HG03139 (cell line): ENCODE measurements at regions not wholly inside any gene's neighbourhood (a gene's known extent, or its start where the extent isn't known, plus 50 kb on each side); places are given as distances from the start of the nearest gene placed in this dataset.
"Not testable (repeated sequence)": the region's sequence is repeated elsewhere in the genome, so short reads cannot be mapped to it uniquely, and the experiment has no call there.

ENCODE experiments used
- ATAC-seq: cut with Tn5 transposase; IDR thresholded peaks from one replicate; pipeline ENCODE4 v1.9.1; 2021; ENCODE audit not compliant: unreplicated experiment

DNA sequence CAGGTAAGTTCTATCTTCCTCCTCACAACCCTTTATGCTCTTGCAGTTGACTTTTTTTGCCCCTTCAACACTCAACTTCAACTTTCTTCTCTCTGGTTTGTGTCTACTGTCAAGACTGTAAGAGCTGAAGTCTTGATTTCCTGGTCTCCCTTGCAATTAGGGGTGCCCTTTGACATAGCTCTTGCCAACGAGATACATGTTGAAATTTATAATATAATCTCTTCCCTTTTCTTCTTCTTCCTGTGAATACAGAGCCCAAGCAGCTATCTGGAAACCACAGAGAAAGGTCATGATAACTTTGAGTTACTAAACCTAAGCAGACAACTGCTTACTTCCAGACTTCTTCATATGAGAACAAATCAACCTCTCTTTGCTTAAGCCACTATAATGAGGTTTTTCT, 163.5 kb downstream of the MC4R start:
- no peak for ATAC-seq

DNA sequence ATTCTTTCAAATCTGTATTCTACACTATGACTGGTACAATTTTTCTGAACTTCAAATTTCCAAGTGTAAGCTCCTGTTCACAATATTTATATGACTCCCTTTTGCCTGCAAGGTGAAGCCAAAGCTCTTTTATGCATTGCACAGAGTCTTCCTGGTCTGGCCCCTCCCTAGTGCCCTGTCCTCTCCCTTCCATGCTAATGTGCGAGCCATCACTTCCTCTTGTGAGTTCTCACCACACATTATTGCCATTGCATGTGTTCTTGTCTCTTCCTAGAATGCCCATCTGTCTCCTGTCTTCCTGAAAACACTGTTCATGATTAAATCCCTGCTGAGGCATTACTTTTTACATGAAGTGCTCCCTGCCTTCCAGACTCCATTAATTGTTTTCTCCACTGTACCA, 169.9 kb downstream of the MC4R start:
- ATAC-seq = no peak

DNA sequence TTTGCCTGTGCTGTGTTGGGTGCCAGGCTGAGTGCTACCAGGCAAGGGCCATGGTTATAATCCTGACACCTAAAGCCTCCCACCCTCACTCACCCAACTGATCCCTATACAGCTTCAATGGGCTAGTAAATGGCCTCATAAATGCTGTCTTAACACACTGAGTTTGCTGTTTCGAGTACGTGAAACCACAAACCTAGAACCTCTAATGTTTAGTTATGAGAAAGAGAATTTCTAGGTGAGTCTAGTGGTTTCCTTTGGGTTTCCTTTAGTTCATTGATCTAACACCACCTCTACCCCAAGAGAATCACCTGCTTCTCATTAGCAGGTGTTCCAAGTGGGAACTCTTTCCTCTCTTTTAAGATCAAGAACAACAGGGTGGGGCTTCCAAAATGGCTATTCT, 172.0 kb downstream of the MC4R start:
- no peak for ATAC-seq

DNA sequence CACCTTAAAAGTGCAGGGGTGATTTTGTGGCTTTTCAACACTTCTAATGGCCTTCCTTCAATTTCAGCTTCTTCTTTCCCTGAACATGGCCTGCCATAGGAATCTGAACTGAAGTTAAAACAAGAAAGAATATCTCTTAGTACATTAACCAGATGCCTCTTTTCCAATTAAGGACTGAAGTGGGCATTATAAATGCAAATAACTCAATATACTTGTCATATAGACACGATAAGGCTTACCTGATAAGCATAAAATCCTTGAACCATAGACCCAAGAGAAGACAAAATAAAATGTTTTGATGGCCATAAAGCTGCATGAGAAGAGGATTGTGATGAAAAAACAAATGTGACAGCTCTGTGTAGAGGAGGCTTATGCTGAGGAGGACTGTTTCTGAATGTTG, 173.1 kb downstream of the MC4R start:
- no peak for ATAC-seq

DNA sequence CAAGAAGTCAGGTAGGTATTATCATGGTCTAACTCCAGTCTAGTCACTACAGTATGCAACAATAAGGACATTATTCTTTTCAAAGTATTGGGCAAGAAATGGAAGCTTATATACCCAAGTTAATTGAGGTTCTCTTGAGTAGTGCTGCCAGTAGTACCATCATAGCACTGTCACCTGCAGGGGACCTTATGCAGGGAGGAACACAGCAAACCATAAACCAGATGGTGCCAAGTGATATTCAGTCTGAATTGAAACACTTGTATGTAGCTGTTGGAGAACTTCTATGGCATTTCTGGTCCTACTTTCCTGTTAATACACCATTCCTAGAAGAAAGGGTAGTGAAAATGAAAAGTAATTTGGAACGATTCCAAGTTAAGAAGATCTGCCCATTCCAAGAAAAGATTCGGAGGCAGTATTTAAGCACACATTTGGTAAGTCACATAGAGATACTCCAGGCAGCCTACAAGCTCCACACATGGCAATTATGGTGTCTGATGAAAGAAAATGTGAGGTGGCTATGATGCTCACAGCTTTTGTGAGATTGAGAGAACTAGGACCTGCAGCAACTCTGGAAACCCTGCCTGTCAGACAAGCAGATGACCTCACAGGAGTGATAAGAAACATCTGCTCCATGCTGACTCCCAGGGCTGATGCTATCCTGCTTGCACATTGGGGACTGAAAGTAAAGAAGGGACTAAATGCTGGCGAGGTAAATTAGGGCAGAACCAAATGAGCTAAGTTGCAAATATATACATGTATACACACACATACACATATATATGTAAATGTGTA, 174.7 kb downstream of the MC4R start:
- no peak for ATAC-seq

DNA sequence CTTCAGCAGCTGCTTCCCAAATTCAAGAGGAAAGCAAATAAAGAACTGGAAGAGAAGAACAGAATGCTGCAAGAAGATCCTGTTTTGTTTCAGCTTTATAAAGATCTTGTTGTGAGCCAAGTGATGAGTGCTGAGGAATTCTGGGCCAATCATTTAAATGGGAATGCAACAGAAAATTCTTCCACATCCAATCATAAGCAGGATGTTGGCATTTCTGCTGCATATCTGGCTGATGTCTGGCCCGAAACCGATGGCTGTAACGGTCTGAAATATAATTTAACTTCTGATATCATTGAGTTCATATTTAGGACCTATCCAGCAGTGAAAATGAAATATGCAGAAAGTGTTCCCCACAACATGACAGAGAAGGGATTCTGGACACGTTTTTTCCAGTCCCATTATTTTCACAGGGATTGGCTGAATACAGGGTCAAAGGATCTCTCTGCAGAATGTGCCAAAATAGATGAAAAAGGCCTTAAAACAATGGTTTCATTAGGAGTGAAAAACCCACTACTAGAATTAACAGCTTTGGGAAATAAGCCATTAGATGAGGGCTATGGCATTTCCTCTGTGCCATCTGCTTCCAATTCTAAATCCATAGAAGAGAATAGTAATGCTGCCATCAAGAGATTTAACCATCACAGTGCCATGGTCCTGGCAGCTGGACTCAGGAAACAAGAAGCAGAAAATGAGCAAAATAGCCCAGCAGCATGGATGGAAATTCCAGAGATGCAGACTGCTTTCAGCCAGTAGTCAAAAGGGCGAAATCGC, 175.6 kb downstream of the MC4R start:
- ATAC-seq = no peak

DNA sequence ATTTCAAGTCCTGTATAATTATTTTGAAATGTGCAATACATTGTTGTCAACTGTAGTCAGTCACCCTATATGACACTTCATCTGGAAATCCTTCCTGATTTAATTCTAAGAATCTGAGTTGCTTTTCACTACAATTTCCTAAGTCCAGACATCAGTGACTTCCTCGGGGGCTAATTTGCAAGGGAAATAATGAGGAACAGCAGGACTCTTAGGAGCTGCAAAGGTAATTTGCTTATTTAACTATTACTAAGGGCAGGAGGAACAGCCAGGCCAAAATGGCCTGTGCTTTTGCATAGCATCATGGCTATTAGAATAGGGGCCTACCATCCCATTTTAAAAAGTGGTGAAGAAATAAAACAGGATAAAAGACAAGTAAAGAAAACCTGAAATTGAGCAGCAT, 178.8 kb downstream of the MC4R start:
- no peak for ATAC-seq

DNA sequence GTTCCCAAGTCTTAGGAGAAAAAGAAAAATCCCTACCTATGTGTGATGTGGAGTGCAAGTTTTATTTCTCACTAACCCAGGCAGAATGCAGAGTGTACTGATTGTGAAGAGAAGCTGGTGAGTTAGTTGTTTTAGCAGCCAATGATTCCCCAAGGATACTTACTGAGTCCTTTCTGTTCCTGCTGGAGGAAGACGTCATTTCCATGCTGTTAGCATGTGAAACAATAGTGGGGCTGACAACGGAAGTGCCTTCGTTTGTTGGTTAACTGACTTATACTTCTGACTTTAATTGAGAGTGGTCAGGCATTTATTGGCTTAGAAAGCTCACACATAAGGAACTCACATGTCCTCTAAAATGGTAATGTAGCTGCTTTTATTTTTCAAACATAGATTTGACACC, 180.6 kb downstream of the MC4R start:
- no peak for ATAC-seq

DNA sequence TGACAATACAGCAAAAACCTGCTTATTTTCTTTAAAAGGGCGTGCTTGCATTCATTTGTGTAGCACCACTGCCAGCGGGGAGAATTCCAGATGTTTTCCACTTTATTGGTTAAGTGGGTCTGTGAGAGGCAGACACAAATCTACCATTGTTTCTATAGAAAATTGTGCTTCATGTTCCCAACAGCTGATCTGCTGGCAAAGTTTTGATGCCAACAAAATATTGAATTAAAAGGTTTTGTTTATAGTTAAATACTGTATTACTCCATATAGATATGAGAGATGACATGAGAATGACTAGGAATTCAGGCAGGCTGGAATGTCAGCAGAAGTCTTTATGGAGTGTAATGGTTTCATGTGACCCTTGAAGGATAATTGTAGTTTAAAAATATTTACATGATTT, 182.7 kb downstream of the MC4R start:
- ATAC-seq = no peak

DNA sequence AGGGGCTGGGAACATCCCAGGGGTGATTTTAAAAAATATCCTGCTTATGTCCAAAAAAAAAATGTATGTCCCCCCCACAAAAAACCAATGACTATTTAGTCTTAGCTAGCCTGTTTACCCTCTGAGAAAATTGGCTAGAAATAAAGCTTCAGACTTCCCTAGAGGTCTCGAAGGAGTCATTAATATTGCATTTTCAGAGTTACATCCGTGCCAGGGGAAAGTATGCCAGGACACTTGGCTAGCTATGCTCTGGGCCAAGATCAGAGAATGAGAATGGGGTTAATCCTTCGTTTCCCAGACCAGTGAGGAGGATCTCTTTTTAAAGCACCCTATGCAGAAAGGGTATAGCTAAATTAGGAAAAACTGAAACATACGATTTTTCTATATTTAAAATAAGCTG, 183.6 kb downstream of the MC4R start:
- no peak for ATAC-seq

DNA sequence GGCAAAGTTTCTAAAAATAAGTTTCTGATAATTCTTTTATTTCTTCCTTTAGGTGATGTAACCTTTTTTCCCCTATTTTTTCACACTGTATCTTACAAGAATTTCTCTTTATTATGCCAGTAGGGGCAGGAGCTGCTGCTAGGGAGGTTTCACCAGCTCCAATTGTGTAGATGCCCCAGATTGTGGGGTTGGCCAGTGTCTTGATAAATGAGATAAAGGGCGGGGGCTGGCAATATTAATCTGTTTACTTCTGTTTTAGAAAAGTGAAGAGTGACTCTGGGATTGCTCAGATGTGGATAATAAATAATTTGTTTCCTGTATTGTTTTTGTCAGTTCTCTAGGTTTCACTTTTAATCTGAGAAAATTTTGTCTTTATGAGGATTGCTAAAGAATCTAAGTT, 190.4 kb downstream of the MC4R start:
- no peak for ATAC-seq

DNA sequence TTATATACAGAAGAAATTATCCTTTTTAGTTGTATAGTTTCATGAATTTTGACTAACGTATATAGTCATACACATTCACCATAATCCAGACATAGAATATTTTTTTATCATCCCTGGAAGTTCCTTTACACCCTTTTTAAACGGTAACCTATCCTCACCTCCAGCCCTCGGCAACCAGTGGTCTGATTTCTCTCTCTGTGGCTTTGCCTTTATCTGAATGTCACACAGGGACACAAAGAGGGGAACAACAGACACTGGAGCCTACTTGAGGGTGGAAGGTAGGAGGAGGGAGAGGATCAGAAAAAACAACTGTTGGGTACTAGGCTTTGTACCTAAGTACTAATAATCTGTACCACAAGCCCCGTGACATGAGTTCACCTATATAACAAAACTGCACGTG, 191.9 kb downstream of the MC4R start:
- no peak for ATAC-seq

DNA sequence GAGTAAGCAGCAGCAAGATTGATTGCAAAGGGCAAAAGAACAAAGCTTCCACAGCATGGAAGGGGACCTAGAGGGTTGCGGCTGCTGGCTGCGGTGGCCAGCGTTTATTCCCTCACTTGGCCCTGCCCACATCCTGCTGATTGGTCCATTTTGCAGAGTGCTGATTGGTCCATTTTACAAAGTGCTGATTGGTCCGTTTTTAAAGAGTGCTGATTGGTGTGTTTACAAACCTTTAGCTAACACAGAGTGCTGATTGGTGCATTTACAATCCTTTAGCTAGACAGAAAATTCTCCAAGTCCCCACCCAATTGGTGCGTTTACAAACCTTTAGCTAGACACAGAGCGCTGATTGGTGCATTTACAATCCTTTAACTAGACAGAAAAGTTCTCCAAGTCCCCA, 194.4 kb downstream of the MC4R start:
- not testable (repeated sequence) for ATAC-seq

DNA sequence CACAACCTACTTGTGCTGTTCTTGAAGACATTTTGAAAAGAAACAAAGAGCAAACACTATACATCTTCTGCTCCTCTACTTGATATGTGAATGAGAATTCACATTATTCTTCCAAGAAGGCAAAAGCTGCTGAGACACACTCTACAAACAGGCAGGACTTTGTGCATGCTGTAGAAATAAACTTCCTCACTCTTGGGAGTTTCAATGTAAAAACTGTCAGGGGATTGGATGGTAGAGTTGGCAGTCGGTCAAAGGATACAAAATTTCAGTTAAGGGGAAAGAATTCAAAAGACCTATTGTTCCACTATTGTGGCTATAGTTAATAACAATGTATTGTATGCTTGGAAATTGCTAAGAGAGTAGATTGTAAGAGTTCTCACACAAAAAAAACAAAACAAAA, 196.3 kb downstream of the MC4R start:
- no peak for ATAC-seq

DNA sequence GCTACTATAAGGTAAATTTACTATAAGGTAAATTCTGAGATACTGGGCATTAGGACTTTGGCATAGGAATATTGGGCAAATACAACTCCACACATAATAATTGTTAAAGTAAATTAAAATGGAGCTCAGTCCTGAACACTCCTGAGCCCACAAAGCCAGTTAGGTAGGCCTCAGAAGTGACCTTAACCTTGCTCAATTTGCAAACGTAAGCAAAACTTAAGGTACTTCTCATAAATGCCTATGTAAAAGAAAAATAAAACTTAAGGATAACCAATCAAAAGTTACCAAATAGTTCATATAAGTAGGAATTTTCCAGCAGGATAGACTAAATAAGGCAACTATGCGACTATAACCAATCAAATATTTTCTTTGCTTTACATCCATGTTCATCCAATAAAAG, 197.7 kb downstream of the MC4R start:
- ATAC-seq = no peak

DNA sequence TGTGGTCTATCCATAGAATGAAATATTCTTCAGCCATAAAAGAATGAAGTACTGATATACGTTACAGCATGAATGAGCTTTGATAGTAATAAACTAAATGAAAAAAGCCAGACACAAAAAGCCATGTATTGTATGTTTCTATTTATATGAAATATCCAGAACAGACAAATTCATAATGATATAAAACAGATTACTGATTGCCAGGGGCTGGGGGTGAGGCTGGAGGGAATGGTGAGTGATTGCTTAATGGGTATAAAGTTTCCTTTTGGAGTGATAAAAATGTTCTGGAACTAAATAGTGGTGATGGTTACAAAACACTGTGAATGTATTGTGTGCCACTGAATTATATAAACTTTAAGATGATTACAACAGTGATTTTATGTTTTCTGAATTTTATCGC, 200.5 kb downstream of the MC4R start:
- ATAC-seq = no peak

DNA sequence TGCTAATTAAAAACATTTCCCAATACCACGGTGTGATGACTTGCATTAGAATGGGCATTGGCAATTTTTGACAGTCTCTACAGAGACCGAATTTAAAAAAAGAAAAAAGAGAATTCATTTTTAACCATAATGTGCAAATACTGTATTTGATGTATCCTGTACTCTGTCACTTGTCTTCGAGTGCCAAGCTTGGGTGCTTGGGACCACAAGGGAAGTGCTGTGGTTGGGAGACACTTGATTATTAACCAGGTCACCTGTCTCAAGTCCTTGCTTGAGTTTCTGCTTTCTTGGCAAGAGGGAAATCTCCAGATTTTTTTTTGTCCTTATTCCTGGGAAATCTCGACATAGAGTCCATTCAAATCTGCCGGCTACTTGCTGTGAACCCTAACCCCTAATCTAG, 209.0 kb downstream of the MC4R start:
- ATAC-seq = peak; percentile 96

DNA sequence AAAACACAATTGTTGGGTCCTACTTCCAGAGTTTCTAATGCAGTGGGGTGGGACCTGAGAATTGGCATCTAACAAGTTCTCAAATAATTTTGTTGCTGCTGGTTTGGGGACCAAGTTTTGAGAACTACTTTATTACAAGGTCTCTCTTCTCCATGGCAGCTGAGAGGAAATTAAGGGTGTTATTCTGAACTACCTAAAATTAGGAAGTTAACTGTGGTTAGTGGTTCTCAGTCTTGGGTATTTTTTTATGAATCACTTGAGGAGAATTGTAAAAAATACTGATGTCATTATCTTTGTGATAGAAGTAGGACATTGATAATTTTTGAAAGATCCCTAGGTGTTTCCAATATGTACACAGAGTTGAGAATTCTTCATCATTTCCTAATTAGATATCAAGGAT, 210.2 kb downstream of the MC4R start:
- no peak for ATAC-seq

DNA sequence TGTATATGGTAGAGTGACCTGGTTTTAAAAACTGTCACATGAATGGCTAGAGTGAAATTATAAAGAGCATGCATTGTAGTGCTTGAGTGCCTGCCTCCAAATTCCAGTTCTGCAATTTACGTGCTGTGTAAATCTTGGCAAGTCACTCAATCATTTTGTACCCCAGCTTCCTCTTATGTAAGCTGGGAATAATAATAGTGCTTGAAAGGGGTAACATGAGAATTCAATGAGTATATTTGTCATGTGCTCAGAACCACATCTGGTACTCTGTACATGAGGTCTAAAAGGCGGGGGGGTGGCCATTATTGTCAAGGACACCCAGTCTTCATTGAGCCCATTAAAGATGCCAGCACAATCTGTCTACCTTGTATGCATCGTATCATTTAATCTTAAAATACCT, 214.8 kb downstream of the MC4R start:
- ATAC-seq = no peak

DNA sequence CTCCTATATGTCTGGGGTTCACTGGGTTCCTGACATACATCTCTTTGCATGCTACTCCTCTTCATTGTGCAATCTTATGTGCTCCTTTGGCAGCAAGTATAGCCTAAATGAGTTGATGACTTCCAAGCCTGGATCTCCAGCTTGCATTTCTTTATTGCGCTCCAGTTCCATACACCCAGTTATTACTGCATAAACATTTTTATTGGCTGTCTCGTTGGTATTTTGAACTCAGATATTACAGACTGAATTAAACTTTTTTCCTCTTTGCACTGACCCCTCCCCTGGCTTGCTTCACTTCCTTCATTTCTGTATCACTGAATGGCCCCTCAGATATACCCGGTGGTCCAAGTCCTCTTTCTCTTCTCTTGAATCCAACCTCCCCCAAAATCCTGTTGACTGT, 219.2 kb downstream of the MC4R start:
- ATAC-seq = no peak

DNA sequence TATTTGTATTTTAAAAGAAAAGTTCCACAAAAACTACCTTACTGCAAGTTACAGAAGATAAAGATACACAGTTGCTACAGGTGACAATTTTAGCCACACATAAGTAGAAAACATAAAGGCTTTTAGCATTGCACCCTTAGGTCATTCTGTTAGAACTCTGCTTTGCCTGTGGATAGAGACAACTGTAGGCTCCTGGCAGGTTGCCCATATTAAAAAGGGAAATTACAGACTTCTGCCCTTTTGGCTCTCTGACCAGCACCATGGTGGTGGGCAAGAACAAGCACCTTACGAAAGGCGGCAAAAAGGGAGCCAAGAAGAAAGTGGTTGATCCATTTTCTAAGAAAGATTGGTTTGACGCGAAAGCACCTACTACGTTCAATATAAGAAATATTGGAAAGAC, 223.3 kb downstream of the MC4R start:
- ATAC-seq = no peak

DNA sequence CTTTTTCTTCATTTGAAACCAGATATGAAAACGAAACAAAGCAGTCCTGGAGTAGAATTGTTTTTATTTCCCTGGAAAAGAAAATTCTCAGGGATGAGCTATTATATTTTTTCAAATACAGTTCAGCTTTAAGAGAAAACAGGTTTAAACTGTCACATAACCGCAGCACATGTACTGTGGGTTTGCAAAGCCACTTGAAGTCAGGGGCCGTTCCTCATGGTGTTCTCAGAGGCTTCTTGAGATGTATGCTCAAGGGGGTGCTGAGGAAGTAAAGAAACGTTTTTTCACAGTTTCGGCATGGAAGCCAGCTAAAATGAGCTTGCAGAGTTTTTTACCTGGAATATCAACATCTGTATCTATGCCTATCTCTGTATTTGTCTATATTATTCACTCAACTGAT, 225.3 kb downstream of the MC4R start:
- peak; percentile 43 for ATAC-seq
